Spleen (tissue), 7 donors: ENCODE measurements at regions not wholly inside any gene's neighbourhood (a gene's known extent, or its start where the extent isn't known, plus 50 kb on each side); places are given as distances from the start of the nearest gene placed in this dataset.

ENCODE experiments used
- CTCF ChIP-seq, 11 experiments: fragments of 200-600 bp in 7 of 11; fragments of 450-650 bp in 4 of 11; sonication (generic) in 4 of 11; IDR thresholded peaks in 8 of 11; conservative IDR thresholded peaks in 3 of 11; 1 replicate in 7 of 11; 2 replicates in 4 of 11; pipeline versions ENCODE4 v1.4.0 to v1.8.0; 2016 to 2021; ENCODE audit warnings: antibody characterized with exemption in 11 of 11, inconsistent platforms in 4 of 11, mild to moderate bottlenecking in 1 of 11
- POLR2A ChIP-seq, 3 donors: fragments of 450-650 bp; IDR thresholded peaks; one replicate each; pipeline ENCODE4 v1.5.1; 2017; ENCODE audit warnings: antibody characterized with exemption in 3 of 3, mild to moderate bottlenecking in 1 of 3
- POLR2AphosphoS5 ChIP-seq, 3 donors: sonication (generic); formaldehyde crosslinking; IDR thresholded peaks; one replicate each; pipeline ENCODE4 v1.5.1; 2017; ENCODE audit warnings: antibody characterized with exemption in 3 of 3
- donor health status: DM: no; HTN: no; CAD: no; lungs with moderate emphysema.
- donor health status: DM: no; HTN: no; CAD: no.
- donor health status: DM: no; HTN: no; CAD: no.

- no peak for TF ChIP-seq CTCF (IDR thresholded peaks at IDR 0.05 in 8 of 11, conservative IDR thresholded peaks at IDR 0.05 in 3 of 11)
- no peak for TF ChIP-seq POLR2A (IDR thresholded peaks at IDR 0.05)
- TF ChIP-seq POLR2AphosphoS5 (IDR thresholded peaks at IDR 0.05): no peak
Observed at GRCh38 chr6:54588176-54588575, 258.4 kb upstream of the FAM83B start.
